ENCODE measurements at regions not wholly inside any gene's neighbourhood (a gene's known extent, or its start where the extent isn't known, plus 50 kb on each side); places are given as distances from the start of the nearest gene placed in this dataset.
"Not testable (repeated sequence)": the region's sequence is repeated elsewhere in the genome, so short reads cannot be mapped to it uniquely, and the experiment has no call there.

DNA sequence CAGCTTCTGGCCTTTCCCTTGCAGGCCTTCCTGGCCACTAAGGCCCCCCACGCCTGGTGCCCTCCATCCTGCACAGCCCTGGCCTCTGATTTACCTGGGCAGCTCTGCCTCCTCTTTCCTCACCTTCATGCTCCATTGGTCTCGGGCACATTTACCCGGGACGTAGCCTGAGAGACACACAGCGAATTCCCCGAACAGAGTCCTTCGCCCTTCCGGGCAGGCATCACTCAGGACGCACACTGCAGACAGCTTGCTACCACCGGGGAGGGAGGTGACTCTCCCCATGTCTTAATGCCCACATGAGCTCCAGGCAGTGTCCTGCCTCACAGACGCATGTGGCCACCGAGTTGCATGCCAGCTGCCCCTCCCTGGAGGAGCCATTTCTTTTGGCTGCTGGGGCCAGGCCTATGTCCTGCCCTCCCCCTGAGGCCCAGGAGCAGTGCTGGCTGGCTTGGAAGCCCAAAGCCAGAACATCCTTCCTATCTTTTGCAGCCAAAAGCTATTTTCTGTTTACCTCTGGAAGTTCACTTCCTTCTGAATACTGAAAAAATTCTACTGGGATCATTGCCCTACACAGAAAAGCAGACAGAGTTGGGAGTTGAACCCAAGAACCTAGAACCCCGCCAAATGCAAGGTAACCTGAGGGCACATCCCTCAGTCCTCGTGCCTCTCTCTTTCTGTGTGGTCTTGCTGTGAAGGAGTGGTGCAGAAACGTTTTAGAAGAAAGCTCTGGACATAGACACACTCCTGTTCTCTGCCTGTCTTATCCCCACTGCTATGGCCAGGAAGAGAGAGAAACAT is 209.5 kb downstream of the TOMM20 start:
- DNase-seq (ENCODE audit: low spot score), result no peak

DNA sequence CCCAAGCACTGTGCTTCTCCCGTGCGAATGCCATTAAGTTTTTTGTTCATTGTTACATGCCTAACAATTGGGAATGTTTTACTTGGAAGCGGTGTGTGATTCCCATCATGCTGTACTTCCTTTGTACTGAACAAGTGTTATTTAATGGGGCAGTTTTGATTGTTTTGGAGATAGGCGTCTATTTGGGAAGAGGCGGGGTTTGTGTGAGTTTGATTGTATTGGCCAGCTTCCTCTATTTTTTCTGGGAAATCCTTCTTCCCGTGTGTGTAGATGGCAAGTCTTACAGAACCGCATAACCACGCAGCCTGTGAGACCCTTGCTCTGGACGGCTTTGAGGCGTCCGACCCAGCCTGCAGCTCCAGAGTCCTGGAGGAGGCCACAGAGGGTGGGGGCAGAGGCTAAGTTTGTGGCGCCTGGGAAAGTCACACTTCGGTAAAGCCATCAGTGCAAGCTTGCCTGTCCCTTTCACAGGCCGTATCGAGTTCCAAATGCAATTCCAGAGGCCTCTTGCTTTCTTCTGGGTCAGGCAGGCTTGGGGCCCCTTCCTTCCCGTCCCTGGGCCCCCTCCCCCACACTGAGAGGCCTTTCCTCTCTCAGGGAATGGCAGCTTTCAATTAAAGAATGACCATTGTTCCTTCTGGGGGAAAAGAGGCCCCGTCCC is 210.3 kb downstream of the TOMM20 start:
- DNase-seq (ENCODE audit: low spot score), result no peak

DNA sequence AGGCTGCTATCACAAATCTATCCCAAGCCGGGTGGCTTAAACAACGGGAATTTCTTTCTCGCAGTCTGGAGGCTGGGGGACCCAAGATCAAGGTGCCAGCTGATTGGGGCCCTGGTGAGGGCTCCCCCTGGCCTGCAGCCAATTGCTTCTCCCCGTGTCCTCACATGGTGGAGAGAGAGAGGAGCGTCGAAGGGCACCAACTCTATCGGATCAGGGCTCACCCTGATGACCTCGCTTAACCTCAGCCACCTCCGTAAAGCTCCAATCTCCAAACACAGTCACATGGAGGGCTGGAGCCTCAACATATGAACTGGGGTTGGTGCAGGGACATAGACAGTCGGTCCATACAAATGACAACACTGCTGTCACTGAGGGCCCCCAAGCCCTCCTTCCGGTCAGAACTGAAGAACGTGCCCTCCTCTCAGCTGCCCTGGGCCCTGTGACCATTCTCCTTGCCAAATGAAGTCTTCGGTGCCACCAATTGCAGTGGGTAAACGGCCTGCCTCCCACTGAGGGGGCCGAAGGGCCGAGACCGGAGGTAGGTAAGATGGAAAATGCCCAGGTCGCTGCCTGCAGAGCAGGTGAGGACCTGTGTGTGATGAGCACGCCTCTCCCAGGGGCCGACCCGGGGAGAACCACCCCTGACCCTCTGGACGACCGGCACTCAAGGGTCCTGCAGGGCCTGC is 211.0 kb downstream of the TOMM20 start:
- no peak for DNase-seq (ENCODE audit: low spot score)

DNA sequence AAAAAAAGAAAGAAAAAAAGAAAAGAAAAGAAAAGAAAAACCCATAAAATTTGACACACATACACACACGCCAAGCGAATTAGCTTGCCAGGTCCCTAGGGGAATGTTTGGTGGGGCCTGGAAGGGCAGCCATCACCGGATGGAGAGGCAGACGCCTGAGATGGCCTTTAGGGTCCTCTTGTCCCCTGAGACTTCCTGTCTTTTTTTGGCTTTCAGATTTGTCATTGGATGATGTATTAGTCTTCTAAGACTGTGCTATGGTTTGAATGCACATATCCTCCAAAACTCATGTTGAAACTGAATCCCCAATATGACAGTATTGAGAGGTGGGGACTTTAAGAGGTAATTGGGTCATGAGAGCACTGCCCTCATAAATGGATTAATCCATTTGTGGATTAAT is 211.8 kb downstream of the TOMM20 start:
- DNase-seq (ENCODE audit: low spot score), result no peak

DNA sequence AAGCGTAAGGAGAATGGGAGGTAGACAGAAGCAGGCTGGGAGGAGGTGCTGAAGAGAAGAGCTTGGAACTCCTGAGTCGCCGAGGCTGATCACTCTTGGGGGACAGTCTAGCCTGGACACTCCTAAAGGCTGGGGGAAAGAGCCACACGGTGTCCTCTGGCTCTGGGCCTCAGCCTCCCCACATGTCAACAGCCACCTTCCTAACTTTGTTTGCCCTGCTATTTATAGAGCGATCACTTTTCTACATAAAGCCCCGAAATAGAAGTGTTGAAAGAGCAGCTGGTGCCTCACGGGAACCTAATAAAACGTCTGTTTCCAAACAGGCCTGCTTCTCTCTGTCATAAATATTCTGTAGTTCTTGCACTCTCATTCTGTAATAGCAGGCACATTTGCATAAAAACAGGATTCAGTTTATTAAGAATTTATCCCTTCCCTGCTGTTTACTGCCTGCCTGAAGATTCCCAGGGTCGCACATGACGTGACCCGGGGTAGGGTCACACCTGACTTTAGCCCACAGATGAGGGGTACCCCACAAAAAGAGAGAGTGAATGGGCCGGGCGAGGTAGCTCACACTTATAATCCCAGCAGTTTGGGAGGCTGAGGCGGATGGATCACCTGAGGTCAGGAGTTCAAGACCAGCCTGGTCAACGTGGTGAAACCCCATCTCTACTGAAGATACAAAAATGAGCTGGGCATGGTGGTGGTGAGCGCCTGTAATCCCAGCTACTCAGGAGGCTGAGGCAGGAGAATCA is 212.5 kb downstream of the TOMM20 start:
- no peak for DNase-seq (ENCODE audit: low spot score)

DNA sequence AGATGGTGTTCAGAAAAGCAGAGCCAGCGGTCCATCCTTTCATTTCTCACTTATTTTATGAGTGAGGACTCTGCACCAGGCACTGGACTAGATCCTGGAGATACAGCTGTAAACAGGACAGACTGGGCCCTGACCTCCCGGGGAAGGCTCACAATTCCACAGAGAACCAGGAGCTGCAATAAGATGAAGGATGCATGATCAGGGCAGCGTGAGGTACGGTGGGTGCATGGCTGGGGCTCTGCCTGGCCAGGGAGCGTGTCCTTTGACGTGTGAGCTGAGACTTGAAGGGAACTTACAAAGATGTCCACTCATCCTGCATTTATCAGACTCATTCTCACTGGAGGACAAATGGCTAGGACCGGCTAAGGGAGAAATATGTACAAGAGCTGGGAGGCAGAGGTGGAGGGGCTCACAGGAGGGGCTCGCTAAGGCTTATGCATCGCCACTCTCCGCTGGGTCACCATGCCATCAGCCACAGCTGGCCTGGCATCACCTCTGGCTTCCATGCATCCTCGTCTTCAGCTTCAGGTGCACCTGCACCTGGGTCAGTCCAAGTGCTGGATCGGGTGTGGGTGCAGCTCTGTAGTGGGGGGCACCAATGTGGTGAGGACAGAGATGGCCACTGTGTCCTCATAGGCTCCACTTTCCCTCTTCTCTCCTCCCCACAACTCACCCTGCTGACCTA is 213.9 kb downstream of the TOMM20 start:
- no peak for DNase-seq (ENCODE audit: low spot score)

DNA sequence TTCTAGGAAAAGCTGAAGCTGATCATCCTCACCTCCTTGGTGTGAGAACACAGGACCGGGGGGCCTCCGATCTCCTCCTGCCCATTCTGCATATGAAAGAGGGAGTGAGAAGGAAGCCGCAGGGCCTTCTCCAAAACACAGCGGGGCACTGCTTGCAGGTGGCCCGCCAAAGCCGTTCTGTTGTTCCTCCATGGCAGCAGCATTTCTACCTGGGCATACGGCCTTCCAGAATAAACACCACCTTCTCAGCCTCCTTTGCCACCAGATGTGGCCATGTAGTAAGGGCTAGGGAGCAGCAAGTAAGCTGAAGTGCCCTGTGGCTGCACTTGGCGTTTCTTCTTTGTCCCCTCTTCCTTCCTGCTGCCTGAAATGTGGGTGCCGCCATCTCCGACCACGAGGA is 214.9 kb downstream of the TOMM20 start:
- DNase-seq (ENCODE audit: low spot score), result no peak

DNA sequence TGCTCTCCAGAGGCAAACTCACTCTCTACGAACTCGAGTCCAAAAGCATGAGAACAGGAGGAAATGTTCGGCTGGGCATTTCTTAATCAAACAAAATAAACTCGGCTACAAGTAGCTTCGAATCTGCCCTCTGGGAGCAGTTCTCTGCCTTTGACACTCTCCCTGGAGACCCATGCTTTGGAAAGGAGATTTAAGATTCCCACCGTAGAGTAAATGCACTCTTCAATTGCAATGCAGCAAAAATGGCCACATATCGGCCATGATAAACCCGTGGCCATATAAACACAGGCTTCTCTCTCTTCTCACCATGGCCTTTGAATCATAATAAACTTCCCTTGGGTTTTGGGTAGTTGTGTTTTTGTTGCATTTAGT is 215.4 kb downstream of the TOMM20 start:
- no peak for DNase-seq (ENCODE audit: low spot score)

DNA sequence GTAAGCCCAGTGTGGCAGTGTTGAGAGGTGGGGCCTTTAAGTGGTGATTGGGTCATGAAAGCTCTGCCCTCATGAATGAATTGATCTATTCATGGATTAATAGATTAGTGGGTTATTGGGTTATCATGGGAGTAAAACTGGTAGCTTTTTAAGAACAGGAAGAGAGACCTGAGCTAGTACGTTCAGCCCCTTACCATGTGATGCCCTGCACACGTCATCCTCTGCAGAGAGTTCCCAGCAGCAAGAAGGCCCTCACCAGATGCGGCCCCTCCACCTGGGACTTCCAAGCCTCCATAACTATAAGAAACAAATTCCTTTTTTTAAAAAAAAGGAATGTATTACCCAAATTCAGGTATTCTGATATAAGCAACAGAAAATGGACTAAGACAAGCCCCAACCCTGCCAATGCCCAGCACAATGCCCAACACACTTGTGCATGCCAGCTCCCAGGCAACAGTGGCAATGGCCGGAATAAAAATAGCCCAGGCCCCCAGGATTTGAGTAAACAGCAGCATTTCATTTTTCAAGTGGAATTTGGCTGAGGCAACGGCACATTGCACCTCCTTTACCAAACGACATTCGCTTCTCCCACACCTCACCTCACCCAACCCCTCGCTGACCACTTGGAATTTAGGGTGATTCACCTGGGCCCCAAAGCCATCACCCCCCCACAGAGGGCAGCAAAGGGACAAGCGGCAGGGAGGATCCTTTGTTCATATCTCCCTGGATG is 215.9 kb downstream of the TOMM20 start:
- DNase-seq (ENCODE audit: low spot score), result peak; percentile 57

DNA sequence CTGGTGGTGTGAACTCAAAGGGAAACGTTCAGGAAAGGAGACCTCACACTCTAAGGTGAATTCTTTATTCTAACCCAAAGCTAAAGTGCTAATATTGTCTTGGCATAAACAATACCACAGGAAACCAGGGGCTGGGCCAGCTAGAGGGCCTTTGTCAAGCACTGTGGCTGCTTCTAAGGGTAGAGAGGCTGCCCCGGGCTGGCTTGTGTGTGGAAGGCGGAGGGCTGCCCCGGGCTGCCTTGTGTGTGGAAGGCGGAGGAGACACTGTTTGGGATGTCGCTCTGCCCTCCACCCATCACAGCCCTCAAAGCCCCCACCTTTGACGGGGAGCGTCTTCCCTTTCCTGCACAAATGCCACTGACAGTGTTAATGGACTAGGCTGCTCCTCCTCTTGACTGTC is 216.8 kb downstream of the TOMM20 start:
- DNase-seq (ENCODE audit: low spot score), result no peak

DNA sequence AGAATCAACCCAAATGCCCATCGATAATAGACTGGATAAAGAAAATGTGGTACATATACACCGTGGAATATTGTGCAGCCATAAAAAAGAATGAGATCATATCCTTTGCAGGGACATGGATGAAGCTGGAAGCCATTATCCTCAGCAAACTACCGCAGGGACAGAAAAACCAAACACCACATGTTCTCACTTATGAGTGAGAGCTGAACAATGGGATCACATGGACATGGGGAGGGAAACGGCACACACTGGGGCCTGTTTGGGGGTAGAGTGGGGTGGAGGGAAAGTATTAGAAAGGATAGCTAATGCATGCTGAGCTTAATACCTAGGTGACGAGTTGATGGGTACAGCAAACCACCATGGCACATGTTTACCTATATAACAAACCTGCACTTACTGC is 217.5 kb downstream of the TOMM20 start:
- DNase-seq (ENCODE audit: low spot score), result not testable (repeated sequence)

DNA sequence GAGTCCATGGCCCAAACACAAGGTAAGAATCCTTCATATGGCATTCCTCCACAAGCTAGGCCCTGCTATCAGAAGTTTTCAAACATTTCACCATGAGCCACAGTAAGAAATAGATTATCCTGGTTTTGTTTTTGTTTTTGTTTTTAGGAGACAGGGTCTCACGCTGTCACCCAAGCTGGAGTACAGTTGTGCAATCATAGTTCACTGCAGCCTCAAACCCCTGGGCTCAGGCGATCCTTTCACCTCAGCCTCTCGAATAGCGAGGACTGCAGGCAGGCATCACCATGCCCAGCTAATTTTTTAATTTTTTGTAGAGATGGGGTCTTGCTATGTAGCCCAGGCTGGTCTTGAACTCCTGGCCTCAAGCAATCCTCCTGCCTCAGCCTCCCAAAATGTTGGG is 218.8 kb downstream of the TOMM20 start:
- DNase-seq (ENCODE audit: low spot score), result no peak

DNA sequence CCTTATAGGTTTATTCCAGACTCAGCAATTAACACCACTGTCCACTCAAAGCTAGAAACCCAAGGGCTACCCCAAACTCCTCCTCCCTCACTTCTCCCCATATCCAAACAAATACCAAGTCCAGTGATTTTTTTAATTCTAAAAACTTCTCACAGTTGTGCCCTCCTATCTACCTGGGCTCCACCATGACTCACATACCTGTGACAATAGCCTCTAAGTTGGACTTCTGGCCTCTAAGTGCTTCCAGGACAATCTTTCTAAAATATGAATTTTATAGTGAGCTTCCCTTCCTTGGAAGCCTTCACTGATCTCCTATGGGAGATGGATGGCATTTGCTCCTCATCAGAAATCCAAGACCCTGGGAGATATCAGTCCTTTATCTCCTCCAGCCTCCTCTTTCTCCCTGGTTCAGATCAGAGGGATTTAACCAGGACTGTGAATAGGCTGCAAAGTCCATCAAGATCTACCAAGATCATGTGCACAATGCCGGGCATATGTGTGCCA is 219.3 kb downstream of the TOMM20 start:
- no peak for DNase-seq (ENCODE audit: low spot score)

DNA sequence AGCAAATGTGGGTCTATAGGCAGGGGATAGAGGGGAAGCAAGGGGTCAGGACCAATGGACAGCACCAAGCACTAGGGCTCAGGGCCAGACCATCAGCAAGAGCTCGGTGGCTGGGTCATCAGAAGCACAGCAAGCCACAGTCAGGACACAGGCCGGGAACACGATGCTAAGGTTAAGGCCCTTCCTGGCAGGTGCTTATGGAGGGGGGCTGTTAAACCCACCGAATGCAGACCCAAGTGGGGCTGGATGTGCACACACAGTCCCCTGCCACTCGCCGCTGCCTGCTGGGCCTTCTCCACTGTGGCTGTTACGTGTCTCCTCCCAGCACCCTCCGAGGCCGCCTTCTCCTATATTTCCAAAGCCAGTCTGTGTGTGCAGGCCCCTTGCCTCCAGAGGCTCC is 220.1 kb downstream of the TOMM20 start:
- DNase-seq (ENCODE audit: low spot score), result no peak

DNA sequence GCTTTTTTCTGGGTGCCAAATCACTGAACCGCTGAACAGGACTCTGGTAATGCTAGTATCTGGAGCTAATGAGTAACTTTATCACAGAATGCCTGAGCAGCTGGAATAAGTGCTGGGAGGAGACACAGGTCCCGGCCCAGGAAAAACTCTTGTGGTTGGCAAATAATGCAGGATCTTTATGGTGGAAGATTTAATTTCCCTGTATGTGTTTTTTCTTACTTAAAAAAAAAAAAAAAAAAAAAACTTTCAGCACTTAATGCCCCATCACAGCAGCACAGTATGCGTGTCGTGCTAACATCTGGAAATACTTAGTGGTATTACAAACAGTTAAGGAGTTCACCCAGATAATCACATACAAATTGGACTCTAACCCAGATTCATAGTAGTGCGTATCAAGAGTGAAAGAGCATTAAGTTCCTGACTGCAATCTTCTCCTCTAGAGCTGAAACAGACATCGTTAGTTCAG is 220.7 kb downstream of the TOMM20 start:
- DNase-seq (ENCODE audit: low spot score), result no peak

DNA sequence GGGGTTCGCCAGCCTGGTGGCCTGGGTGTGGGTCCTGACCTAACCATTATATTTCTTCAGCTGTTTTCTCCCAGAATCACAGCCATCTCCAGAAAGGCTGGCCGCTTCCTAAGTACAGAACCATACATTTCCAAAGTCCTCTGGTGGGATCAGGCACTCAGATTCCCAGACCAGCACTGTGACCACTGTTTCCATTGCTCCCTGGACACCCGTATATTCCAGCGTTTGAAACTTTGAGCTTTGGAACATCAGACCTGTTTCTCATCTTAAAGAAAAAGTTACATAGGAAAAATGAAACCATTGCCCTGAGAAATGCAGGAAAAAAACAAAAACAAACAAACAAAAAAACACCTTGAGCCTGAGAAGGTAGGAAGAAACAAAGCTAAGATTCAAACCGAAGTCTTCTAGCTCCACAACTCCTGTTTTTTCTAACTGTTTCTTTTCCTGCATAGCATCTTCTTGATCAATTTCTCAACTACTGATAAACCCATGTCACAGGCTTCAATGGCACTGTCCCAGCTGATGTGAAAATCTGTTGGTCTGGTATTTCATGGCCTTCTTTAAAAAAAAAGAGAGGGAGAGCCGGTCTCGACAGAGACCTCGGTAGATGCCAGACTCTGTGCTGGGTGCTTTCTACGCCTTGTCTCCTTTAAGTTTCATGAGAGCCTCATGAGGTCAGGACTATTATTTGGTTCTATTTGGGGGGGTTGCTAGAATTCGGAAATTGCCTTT is 221.3 kb downstream of the TOMM20 start:
- DNase-seq (ENCODE audit: low spot score), result no peak

DNA sequence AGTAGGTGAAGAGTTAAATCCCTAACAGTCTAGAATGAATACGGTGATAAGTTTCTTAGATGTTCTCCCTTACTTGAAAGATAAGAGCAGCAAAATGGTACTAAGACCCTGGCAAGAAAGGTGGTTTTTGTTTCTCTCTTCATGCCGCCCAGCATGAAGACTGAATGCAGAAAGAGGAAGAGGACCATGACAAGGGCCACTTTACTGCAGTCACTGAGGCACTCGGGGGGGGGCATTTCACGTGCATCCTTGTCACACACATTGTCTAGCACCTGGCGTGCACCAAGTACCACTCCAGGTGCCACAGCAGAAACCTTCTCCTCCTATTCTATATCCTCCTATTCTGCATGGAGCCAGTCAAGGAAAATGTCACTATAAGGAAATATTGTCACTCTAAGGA is 222.0 kb downstream of the TOMM20 start:
- DNase-seq (ENCODE audit: low spot score), result no peak

DNA sequence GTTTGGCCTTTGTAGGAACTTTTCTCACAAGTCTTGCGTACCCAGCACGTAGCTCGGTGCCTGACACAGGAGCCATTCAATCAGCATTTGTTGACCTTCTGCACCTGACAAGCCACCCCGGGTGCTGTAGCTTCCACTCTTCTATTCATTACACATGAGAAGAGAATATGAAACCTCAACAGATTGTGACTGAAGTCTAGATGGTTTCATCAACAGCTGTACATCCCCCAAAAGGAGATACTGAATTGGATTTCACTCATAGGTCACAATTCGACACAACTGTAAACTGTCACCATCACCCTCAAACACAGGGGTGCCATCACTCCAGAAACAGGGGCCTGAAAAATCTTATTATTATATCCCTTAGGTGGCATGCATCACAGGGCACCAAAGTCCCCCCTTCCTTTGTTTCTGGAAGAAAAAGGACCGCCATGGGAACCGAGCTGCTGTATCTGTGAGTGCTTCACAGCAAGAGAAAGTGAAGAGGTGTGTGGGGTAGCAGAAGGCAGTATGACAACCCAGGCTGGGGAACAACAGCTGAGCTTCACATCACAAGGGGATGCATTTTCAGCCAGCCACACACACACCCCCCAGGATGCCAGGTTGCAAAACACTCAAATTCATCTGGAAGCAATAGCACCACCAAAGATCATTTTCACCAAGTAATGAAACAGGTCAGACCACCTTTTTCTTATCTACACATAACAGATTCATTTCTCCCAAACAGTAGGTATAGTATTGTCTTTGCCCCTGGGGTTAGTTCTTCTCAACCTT is 225.7 kb downstream of the TOMM20 start:
- no peak for DNase-seq (ENCODE audit: low spot score)

DNA sequence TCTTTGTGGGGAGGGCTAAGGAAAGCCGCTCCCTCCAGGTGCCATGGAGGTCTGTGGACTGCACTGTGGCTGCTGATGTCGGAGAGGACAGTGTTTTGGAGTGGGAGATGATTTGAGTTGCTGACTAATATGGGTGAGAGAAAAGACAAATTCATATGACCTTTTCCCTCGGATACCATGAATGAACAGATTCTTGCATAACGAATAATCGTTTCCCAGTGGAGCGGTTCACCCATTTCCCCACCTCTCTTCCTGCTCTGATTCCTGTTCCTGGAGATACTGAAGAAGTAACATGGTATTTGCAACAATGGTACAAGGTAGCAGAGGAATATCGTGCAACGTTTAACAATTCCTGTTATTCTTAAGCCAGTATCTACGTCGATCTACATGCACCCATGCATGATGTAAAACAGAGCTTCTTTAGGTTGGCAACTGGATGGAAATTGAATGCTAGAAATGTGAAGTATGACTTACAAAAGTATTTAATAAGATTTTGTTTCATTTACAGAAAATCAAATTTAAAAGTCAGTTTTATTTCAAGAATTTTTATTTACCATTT is 227.1 kb downstream of the TOMM20 start:
- no peak for DNase-seq (ENCODE audit: low spot score)

Data from SW480 (cell line).